Activated T-helper 1 cell treated with anti-CD3 and anti-CD28 coated beads, Interleukin-12 subunit alpha, Interleukin-12 subunit beta, Interleukin-2, Interleukin-4 antibody, amounts not matched to agents 30 ng/mL and 10 ng/mL and 1 ng/mL, durations not matched to agents 14 hours and 24 hours and 36 hours (primary cell): ENCODE measurements at regions not wholly inside any gene's neighbourhood (a gene's known extent, or its start where the extent isn't known, plus 50 kb on each side); places are given as distances from the start of the nearest gene placed in this dataset.
"Not testable (repeated sequence)": the region's sequence is repeated elsewhere in the genome, so short reads cannot be mapped to it uniquely, and the experiment has no call there.

Experiments used
- DNase-seq: peaks from one replicate; pipeline ENCODE4 v3.0.0; 2021; ENCODE audit warnings: low spot score
- H3K27ac Mint-ChIP-seq: one replicate; pipeline ENCODE4 v1.8.0; 2021; ENCODE audit warnings: mild to moderate bottlenecking, mixed read lengths
- H3K27me3 Mint-ChIP-seq: one replicate; pipeline ENCODE4 v1.8.0; 2022; ENCODE audit warnings: mild to moderate bottlenecking, moderate library complexity, mixed read lengths; ENCODE audit not compliant: insufficient read depth
- H3K36me3 Mint-ChIP-seq: one replicate; pipeline ENCODE4 v1.8.0; 2021; ENCODE audit warnings: low read depth, mixed read lengths
- H3K4me1 Mint-ChIP-seq: one replicate; pipeline ENCODE4 v1.8.0; 2021; ENCODE audit warnings: low read depth, mixed read lengths
- H3K4me3 Mint-ChIP-seq: one replicate; pipeline ENCODE4 v1.8.0; 2021; ENCODE audit warnings: mild to moderate bottlenecking, moderate library complexity, mixed read lengths
- H3K9me3 Mint-ChIP-seq: one replicate; pipeline ENCODE4 v1.8.0; 2021; ENCODE audit warnings: mixed read lengths
- intact Hi-C: fragments of 100-400 bp; cut with micrococcal nuclease; formaldehyde crosslinking; loops from one replicate; pipeline ENCODE4 v1.15.1; 2024

GRCh38 chrX:110951472-110952269 is 144.3 kb upstream of the PAK3 start:
- H3K27me3 Mint-ChIP-seq: peaks cover 2% of the 10 kb centered on the region
- no peak overlapping the region for H3K27ac Mint-ChIP-seq
- intact Hi-C loops: no loop called here
- no peaks in the 10 kb centered on the region for H3K9me3 Mint-ChIP-seq
- H3K4me3 Mint-ChIP-seq: no peak overlapping the region
- H3K36me3 Mint-ChIP-seq: no peaks in the 10 kb centered on the region
- DNase-seq: no peak
- H3K4me1 Mint-ChIP-seq: no peaks in the 10 kb centered on the region

GRCh38 chrX:110944751-110945675 is 149.4 kb upstream of the CHRDL1 start:
- no peaks in the 10 kb centered on the region for H3K9me3 Mint-ChIP-seq

DNA sequence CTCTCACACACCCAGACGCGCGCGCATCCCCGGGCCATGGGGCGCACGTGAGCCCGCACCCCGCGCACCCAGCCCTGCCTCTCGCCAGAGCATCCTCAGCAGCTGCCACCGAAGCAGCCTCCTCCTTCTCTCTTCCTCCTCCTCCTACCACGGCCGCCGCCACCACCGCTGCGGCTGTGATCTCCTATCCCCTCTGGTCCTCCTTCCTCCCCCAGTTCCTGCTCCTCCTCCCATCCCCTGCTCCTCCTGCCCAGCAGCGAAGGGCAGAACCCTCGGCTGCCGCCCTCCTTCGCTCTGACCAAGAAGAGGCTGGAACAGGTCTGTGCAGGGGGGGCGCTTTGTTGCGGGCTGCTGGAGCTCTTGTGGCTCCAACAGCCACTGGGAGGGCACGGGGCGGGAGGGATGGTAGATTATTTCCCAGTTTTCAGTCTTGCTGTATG is 148.7 kb upstream of the CHRDL1 start:
- no peaks in the 10 kb centered on the region for H3K4me1 Mint-ChIP-seq
- H3K9me3 Mint-ChIP-seq: no peaks in the 10 kb centered on the region
- no peaks in the 10 kb centered on the region for H3K36me3 Mint-ChIP-seq
- peaks cover 11% of the 10 kb centered on the region for H3K27me3 Mint-ChIP-seq
- intact Hi-C loops: no loop called here
- DNase-seq: no peak
- no peak overlapping the region for H3K27ac Mint-ChIP-seq
- H3K4me3 Mint-ChIP-seq: no peak overlapping the region

More at GRCh38 chrX:110944751-110945675, 149.4 kb upstream of the CHRDL1 start:
- no peak overlapping the region for H3K27ac Mint-ChIP-seq
- DNase-seq: no peak
- H3K4me3 Mint-ChIP-seq: no peak overlapping the region
- intact Hi-C loops: no loop called here
- H3K4me1 Mint-ChIP-seq: no peaks in the 10 kb centered on the region
- H3K36me3 Mint-ChIP-seq: no peaks in the 10 kb centered on the region
- H3K27me3 Mint-ChIP-seq: peaks cover 11% of the 10 kb centered on the region

GRCh38 chrX:110941906-110942305 is 146.3 kb upstream of the CHRDL1 start:
- Mint-ChIP-seq H3K36me3 (no peaks in the 10 kb centered on the region), H3K4me1 (no peaks in the 10 kb centered on the region), H3K27me3 (peaks cover 11% of the 10 kb centered on the region), H3K9me3 (no peaks in the 10 kb centered on the region), H3K27ac (no peak overlapping the region), H3K4me3 (no peak overlapping the region)
- DNase-seq: no peak
- intact Hi-C loops: no loop called here

GRCh38 chrX:110938977-110939732 is 143.5 kb upstream of the CHRDL1 start:
- intact Hi-C loops: no loop called here
- no peaks in the 10 kb centered on the region for H3K9me3 Mint-ChIP-seq
- no peaks in the 10 kb centered on the region for H3K36me3 Mint-ChIP-seq
- no peak overlapping the region for H3K27ac Mint-ChIP-seq
- no peak overlapping the region for H3K4me3 Mint-ChIP-seq
- DNase-seq: no peak
- no peaks in the 10 kb centered on the region for H3K4me1 Mint-ChIP-seq
- H3K27me3 Mint-ChIP-seq: peaks cover 4% of the 10 kb centered on the region

DNA sequence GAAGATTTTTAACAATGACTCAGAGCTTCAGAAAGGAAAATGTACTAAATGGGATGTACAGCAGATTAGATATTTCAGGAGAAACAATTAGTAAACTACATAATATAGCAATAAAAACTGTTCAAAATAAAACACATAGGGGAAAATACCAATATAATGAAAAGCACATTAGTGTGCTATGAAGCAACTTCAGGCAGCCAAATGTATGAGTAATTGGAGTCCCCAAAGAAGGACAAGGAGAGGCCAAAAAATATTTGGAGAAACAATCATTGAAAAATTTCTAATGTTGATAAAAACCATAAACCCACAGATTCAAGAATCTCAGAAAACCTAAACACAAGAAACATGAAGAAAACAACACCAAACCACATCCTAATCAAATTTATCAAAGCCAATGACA is 129.3 kb upstream of the CHRDL1 start:
- no peak overlapping the region for H3K4me3 Mint-ChIP-seq
- no peaks in the 10 kb centered on the region for H3K4me1 Mint-ChIP-seq
- H3K9me3 Mint-ChIP-seq: no peaks in the 10 kb centered on the region
- intact Hi-C loops: no loop called here
- no peaks in the 10 kb centered on the region for H3K36me3 Mint-ChIP-seq
- no peaks in the 10 kb centered on the region for H3K27me3 Mint-ChIP-seq
- DNase-seq: no peak
- no peak overlapping the region for H3K27ac Mint-ChIP-seq

- H3K9me3 Mint-ChIP-seq: no peaks in the 10 kb centered on the region
- no peak overlapping the region for H3K4me3 Mint-ChIP-seq
- intact Hi-C loops: no loop called here
- H3K36me3 Mint-ChIP-seq: no peaks in the 10 kb centered on the region
- H3K27ac Mint-ChIP-seq: no peak overlapping the region
- no peaks in the 10 kb centered on the region for H3K4me1 Mint-ChIP-seq
- no peak for DNase-seq
- H3K27me3 Mint-ChIP-seq: no peaks in the 10 kb centered on the region
Observed at GRCh38 chrX:110920991-110921390, 125.4 kb upstream of the CHRDL1 start.

DNA sequence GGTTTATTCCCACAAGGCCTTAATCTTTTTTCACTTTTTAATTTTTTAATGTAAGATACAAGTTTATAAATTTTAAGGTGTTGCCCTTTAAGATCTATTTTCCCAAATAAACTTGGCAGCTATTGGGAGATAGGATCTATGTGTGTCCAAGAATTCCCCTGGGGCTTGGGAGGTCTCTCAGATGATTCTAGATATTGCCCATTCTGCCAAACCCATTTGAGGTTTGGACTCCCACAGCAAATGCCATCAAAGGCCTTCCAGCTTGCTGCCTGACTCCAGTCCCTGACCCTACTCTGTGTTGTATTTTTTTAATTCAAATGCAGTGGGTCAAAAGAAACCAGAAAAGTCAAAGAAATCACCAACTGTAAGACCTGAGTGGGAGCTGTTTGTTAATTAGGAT is 120.0 kb upstream of the CHRDL1 start:
- Mint-ChIP-seq H3K4me3 (no peak overlapping the region), H3K27me3 (no peaks in the 10 kb centered on the region), H3K27ac (no peak overlapping the region), H3K4me1 (no peaks in the 10 kb centered on the region), H3K36me3 (no peaks in the 10 kb centered on the region), H3K9me3 (no peaks in the 10 kb centered on the region)
- intact Hi-C loops: no loop called here
- DNase-seq: no peak

- Mint-ChIP-seq H3K36me3 (no peaks in the 10 kb centered on the region), H3K9me3 (no peaks in the 10 kb centered on the region), H3K4me3 (no peak overlapping the region), H3K27ac (no peak overlapping the region), H3K4me1 (no peaks in the 10 kb centered on the region), H3K27me3 (no peaks in the 10 kb centered on the region)
- intact Hi-C loops: no loop called here
- DNase-seq: no peak
Observed at GRCh38 chrX:110915111-110915510, 119.5 kb upstream of the CHRDL1 start.

DNA sequence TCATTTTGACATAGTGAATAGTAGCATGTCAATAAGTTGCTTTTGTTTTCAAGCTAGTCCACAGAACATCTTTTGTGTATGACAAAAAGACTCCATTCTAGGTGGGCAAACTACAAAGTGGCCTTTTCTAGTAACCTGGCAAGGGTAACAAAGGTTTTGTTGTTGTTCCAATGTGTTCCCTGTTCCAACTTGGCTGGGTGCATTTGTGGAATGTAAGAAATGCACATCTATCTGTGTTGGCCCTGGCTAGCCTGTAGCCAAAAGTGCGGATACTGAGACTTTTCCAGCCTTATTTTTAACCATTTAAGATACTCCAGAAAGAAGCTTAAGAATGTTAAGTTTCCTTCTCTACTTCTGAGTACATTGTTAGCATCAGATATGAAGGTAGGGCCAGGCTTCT is 118.7 kb upstream of the CHRDL1 start:
- intact Hi-C loops: no loop called here
- H3K4me1 Mint-ChIP-seq: no peaks in the 10 kb centered on the region
- DNase-seq: no peak
- no peaks in the 10 kb centered on the region for H3K36me3 Mint-ChIP-seq
- H3K27me3 Mint-ChIP-seq: no peaks in the 10 kb centered on the region
- H3K27ac Mint-ChIP-seq: no peak overlapping the region
- H3K9me3 Mint-ChIP-seq: no peaks in the 10 kb centered on the region
- H3K4me3 Mint-ChIP-seq: no peak overlapping the region

DNA sequence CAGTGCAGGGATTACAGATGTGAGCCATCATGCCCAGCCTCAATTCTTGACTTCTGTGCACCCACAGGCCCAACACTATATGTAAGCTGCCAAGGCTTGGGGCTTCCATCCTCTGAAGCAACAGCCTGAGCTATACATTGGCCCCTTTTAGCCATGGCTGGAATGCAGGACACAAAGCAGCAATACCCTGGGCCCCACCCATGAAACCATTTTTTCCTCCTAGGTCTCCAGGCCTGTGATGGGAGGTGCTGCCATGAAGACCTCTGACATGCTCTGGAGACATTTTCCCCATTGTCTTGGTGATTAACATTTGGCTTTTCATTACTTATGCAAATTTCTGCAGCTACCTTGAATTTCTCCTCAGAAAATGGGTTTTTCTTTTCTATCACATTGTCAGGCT is 109.1 kb upstream of the CHRDL1 start:
- intact Hi-C loops, DNase-seq, H3K27ac Mint-ChIP-seq, H3K4me1 Mint-ChIP-seq, H3K4me3 Mint-ChIP-seq, H3K9me3 Mint-ChIP-seq, H3K27me3 Mint-ChIP-seq, H3K36me3 Mint-ChIP-seq: not testable (repeated sequence)

DNA sequence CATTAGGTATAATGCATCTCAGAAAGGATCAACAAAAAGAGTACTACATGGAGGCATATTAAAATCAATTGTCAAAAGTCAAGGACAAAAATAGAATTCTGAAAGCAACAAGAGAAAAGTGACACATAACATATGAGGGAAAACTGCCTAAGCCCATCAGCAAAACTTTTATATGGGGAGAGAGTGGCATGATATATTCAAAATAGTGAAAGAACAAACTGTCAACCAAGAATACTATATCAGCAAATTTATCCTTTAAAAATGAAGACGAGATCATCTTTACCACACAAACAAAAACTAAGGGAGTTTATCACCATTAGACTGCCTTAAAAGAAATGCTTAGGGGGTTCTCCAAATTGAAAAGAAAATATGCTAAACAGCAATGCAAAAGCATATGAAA is 86.4 kb upstream of the CHRDL1 start:
- intact Hi-C loops: no loop called here
- DNase-seq: no peak
- H3K4me3 Mint-ChIP-seq: no peak overlapping the region
- H3K9me3 Mint-ChIP-seq: peaks cover 15% of the 10 kb centered on the region
- no peaks in the 10 kb centered on the region for H3K27me3 Mint-ChIP-seq
- no peaks in the 10 kb centered on the region for H3K4me1 Mint-ChIP-seq
- no peaks in the 10 kb centered on the region for H3K36me3 Mint-ChIP-seq
- H3K27ac Mint-ChIP-seq: no peak overlapping the region

- Mint-ChIP-seq H3K9me3 (peaks cover 15% of the 10 kb centered on the region), H3K4me3 (no peak overlapping the region), H3K36me3 (no peaks in the 10 kb centered on the region), H3K27me3 (no peaks in the 10 kb centered on the region), H3K27ac (no peak overlapping the region), H3K4me1 (no peaks in the 10 kb centered on the region)
- no peak for DNase-seq
- intact Hi-C loops: no loop called here
Observed at GRCh38 chrX:110877326-110877725, 81.7 kb upstream of the CHRDL1 start.
